Stomach (tissue), 8 donors: ENCODE measurements at regions not wholly inside any gene's neighbourhood (a gene's known extent, or its start where the extent isn't known, plus 50 kb on each side); places are given as distances from the start of the nearest gene placed in this dataset.
A peak's percentile ranks its signal among the peaks of the same experiment; 100 is the strongest.
"Not testable (repeated sequence)": the region's sequence is repeated elsewhere in the genome, so short reads cannot be mapped to it uniquely, and the experiment has no call there.

ENCODE experiments used
- DNase-seq, 2 donors: peaks; one replicate each; pipeline versions ENCODE4 v3.0.0 to v3.0.0-alpha.2; 2013 to 2019
- H3K27ac ChIP-seq, 5 donors: fragments of 200-600 bp in 4 of 5; sonication (generic) in 4 of 5; one replicate each; pipeline ENCODE4 v1.5.1; 2013 to 2019; ENCODE audit warnings: mild to moderate bottlenecking in 1 of 5, moderate library complexity in 1 of 5
- H3K27me3 ChIP-seq, 3 donors: fragments of 200-600 bp; sonication (generic); one replicate each; pipeline ENCODE4 v1.5.1; 2017 to 2019; ENCODE audit warnings: mixed run types in 1 of 3
- H3K36me3 ChIP-seq, 4 donors: fragments of 200-600 bp; sonication (generic); 1 replicate in 3 of 4; 2 replicates in 1 of 4; pipeline ENCODE4 v1.5.1; 2016 to 2019
- H3K4me1 ChIP-seq, 4 donors: fragments of 200-600 bp; sonication (generic); one replicate each; pipeline ENCODE4 v1.5.1; 2016 to 2019
- H3K4me3 ChIP-seq, 4 donors: fragments of 200-600 bp; sonication (generic) in 3 of 4; one replicate each; pipeline ENCODE4 v1.5.1; 2016 to 2019; ENCODE audit warnings: mild to moderate bottlenecking in 1 of 4
- H3K9me3 ChIP-seq, 4 donors: fragments of 200-600 bp; sonication (generic); one replicate each; pipeline ENCODE4 v1.5.1; 2016 to 2019
- EP300 ChIP-seq: sonication (generic); formaldehyde crosslinking; IDR thresholded peaks from one replicate; pipeline ENCODE4 v1.6.1; 2017; ENCODE audit warnings: antibody characterized with exemption
- POLR2A ChIP-seq, 4 donors: fragments of 450-650 bp; IDR thresholded peaks; one replicate each; pipeline ENCODE4 v1.6.1; 2016; ENCODE audit warnings: antibody characterized with exemption in 4 of 4, control low read depth in 2 of 4, mild to moderate bottlenecking in 1 of 4, moderate library complexity in 1 of 4
- POLR2AphosphoS5 ChIP-seq, 3 donors: sonication (generic); formaldehyde crosslinking; IDR thresholded peaks; one replicate each; pipeline ENCODE4 v1.6.1; 2016; ENCODE audit warnings: antibody characterized with exemption in 3 of 3
- whole genome bisulfite sequencing, 5 donors: extraction: QIAGEN DNeasy Blood & Tissue Kit in 3 of 5; methylation state at CpG; one replicate each; pipeline versions ENCODE4 v1.1.5 to v1.1.7; 2013 to 2018; 5-methylcytosine and 5-hydroxymethylcytosine counted together
- intact Hi-C: fragments of 100-400 bp; cut with DNase I; formaldehyde crosslinking; loops from one replicate; pipeline ENCODE4 v1.15.1; 2023; ENCODE audit warnings: low total_unique reads
- TF ChIP-seq, protein P1 (sequence below), 7 experiments: fragments of 450-650 bp in 4 of 7; fragments of 200-600 bp in 3 of 7; sonication (generic) in 3 of 7; IDR thresholded peaks; one replicate each; pipeline ENCODE4 v1.5.1; 2016 to 2019; ENCODE audit warnings: antibody characterized with exemption in 7 of 7, control low read depth in 2 of 7, mild to moderate bottlenecking in 1 of 7
- donor health status: healthy with polysubstance abuse.
- donor health status: Bipolar disorder and iron deficiency.
- donor health status: healthy.

DNA sequence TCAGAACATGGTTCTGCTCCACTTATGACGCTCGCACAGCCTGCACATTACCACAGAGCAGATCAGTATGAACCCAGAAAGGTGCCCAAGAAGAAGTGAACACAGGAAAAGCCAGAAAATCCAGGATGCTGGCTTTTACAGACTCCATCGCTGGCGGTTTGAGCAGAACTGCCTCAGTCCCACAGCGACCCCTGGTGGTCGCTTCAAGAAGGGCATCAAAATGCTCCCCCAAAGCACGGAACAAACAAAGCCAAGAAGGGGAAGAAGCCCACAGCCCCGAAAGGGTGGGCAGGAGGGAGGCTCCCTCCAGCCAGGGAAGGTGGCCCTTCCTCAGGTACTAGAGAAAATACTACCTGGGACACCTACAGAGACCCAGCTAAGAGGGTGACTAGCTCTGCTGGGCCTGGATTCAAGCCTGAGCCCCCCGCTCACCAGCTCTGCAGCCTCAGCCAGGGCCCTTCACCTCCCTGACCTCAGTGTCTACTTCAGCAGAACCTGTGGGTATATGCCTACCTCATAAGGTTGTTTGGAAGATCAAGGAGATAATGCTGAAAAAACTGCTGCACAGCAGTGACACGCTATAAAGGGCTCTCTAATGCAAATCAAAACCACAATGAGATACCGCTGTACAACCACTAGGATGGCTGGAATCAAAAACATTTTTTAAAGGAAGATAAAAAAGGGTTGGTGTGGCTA, 98.1 kb downstream of the NCOR2 start:
- peaks cover 0 to 24% (median 8%) of the 10 kb centered on the region in 4 donors for H3K9me3 ChIP-seq
- H3K4me1 ChIP-seq: peaks cover 0 to 24% (median 14%) of the 10 kb centered on the region in 4 donors
- intact Hi-C loops: no loop called here
- no peak for DNase-seq
- no peaks in the 10 kb centered on the region for H3K27me3 ChIP-seq
- 79 to 89% (median 86%) methylated on average over 11 of the region's 11 CpGs for WGBS, 5 donors
- no peak overlapping the region for H3K4me3 ChIP-seq
- TF ChIP-seq, protein P1, sequence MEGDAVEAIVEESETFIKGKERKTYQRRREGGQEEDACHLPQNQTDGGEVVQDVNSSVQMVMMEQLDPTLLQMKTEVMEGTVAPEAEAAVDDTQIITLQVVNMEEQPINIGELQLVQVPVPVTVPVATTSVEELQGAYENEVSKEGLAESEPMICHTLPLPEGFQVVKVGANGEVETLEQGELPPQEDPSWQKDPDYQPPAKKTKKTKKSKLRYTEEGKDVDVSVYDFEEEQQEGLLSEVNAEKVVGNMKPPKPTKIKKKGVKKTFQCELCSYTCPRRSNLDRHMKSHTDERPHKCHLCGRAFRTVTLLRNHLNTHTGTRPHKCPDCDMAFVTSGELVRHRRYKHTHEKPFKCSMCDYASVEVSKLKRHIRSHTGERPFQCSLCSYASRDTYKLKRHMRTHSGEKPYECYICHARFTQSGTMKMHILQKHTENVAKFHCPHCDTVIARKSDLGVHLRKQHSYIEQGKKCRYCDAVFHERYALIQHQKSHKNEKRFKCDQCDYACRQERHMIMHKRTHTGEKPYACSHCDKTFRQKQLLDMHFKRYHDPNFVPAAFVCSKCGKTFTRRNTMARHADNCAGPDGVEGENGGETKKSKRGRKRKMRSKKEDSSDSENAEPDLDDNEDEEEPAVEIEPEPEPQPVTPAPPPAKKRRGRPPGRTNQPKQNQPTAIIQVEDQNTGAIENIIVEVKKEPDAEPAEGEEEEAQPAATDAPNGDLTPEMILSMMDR (IDR thresholded peaks at IDR 0.05): peak in 5 of 7 experiments; percentile 15 to 66 (median 26)
- TF ChIP-seq EP300: no peak
- TF ChIP-seq POLR2A (IDR thresholded peaks at IDR 0.05): no peak
- no peak for TF ChIP-seq POLR2AphosphoS5 (IDR thresholded peaks at IDR 0.05)
- peaks cover 43 to 79% (median 78%) of the 10 kb centered on the region in 4 donors for H3K36me3 ChIP-seq
- no peak overlapping the region for H3K27ac ChIP-seq

DNA sequence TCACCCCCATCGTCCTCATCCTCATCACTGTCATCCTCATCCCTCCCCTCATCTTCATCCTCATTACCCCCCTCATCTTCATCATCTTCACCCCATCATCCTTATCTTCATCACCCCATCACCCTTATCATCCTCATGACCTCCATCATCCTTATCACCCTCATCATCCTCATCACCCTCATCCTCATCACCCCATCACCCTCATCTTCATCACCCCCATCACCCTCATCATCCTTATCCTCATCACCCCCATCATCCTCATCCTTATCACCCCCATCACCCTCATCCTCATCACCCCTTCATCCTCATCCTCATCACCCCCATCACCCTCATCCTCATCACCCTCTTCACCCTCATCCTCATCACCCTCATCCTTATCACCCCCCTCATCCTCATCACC, 99.9 kb downstream of the NCOR2 start:
- H3K27ac ChIP-seq, intact Hi-C loops, DNase-seq, H3K27me3 ChIP-seq, H3K4me3 ChIP-seq: not testable (repeated sequence)
- Histone ChIP-seq H3K4me1 (peaks cover 0 to 40% (median 25%) of the 10 kb centered on the region in 4 donors), H3K36me3 (peaks cover 35 to 77% (median 77%) of the 10 kb centered on the region in 4 donors), H3K9me3 (peaks cover 0 to 14% (median 4%) of the 10 kb centered on the region in 4 donors)
- 90 to 100% (median 90%) methylated on average over 1 of the region's 1 CpG; no CpG with 5 or more reads in 2 of the 5 donors for whole genome bisulfite sequencing, 5 donors

DNA sequence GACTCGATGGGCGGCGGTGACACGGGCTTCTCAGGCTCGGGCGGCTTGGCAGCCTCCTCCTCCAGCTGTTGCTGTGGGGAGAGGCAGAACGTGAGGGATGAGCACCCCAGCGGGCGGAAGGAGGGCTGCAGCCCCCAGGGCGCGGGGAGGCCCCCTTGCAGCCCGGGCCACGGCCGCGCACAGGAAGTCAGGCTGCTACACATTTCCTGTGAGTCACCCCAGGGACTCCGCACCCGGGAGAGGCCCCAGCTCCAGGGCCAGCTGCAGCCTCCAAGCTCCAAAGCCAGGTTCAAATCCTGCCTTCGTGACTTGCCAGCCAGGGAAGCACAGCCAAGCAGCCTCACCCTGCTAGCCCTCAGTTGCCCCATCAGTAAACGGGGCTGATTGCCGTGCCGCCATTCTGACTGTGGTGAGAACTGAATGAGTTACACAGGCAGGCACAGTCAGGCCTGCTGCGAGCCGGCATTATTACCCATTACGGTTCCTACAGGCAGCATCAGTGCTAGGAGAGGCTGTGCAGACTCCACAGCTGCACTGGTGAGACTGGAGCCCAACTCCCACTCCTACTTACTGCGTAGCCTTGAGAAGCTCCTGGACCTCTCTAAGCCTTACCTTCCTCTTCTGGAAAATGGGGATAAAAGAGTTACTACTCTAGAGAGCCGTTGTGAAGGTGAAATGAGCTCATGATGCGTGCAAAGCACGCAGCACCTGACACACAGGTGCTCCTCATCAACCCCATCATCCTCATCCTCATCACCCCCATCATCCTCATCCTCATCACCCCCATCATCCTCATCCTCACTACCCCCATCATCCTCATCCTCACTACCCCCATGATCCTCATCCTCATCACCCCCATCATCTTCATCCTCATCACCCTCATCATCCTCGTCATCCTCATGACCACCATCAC, 100.9 kb downstream of the NCOR2 start:
- TF ChIP-seq POLR2A (IDR thresholded peaks at IDR 0.05) (no peak), POLR2AphosphoS5 (IDR thresholded peaks at IDR 0.05) (peak in 1 of 3 donors; percentile 25), EP300 (no peak)
- TF ChIP-seq, protein P1 (IDR thresholded peaks at IDR 0.05): peak in 2 of 7 experiments; percentile 4 to 27
- peaks cover 24 to 77% (median 77%) of the 10 kb centered on the region in 4 donors for H3K36me3 ChIP-seq
- intact Hi-C loops: no loop called here
- no peaks in the 10 kb centered on the region for H3K27me3 ChIP-seq
- 71 to 82% (median 74%) methylated on average over 12 to 29 of the region's 29 CpGs for WGBS, 5 donors
- peaks cover 0 to 49% (median 25%) of the 10 kb centered on the region in 4 donors for H3K4me1 ChIP-seq
- H3K4me3 ChIP-seq: peak overlapping the region in 2 of 4 donors; percentile 13 to 30
- H3K9me3 ChIP-seq: peaks cover 0 to 14% (median 4%) of the 10 kb centered on the region in 4 donors
- H3K27ac ChIP-seq: peak overlapping the region; percentile 12 to 60 (median 30)
- DNase-seq: peak; percentile 57 to 83

DNA sequence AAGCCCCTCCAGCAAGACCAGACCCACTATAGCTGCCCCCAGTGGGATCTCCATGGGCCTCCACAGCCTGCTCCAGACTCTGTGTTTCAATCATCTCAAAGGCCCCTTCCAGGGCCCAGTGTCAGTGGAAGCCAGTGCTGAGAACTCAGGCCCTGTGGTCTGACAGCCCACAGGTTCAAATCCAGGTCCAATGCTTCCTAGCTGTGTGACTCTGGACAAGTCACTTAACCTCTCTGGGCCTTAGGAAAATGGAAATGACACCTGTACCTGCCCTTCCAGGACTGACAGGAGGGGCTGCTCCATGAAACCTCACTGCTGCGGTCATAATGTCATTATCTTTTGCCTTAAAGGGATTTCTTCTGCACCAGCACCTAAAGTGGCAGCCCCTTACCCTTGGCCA, 101.9 kb downstream of the NCOR2 start:
- intact Hi-C loops: no loop called here
- peaks cover 20 to 77% (median 77%) of the 10 kb centered on the region in 4 donors for H3K36me3 ChIP-seq

More for the DNA sequence above, 101.9 kb downstream of the NCOR2 start:
- 94 to 100% (median 100%) methylated on average over 1 of the region's 1 CpG for WGBS, 5 donors
- Histone ChIP-seq H3K27me3 (no peaks in the 10 kb centered on the region), H3K4me3 (peak overlapping the region in 2 of 4 donors; percentile 13 to 30), H3K27ac (peak overlapping the region; percentile 26 to 60 (median 31)), H3K4me1 (peaks cover 0 to 49% (median 25%) of the 10 kb centered on the region in 4 donors), H3K9me3 (peaks cover 0 to 14% (median 4%) of the 10 kb centered on the region in 4 donors)
- DNase-seq: no peak
- TF ChIP-seq EP300 (no peak), POLR2A (IDR thresholded peaks at IDR 0.05) (no peak), POLR2AphosphoS5 (IDR thresholded peaks at IDR 0.05) (no peak)
- TF ChIP-seq, protein P1 (IDR thresholded peaks at IDR 0.05): no peak
